HG02884 (cell line): ENCODE measurements at regions not wholly inside any gene's neighbourhood (a gene's known extent, or its start where the extent isn't known, plus 50 kb on each side); places are given as distances from the start of the nearest gene placed in this dataset.

Source experiments
- ATAC-seq: cut with Tn5 transposase; IDR thresholded peaks from one replicate; pipeline ENCODE4 v1.9.1; 2021; ENCODE audit warnings: mild to moderate bottlenecking, moderate library complexity; ENCODE audit not compliant: unreplicated experiment

- no peak for ATAC-seq
These were observed 863.2 kb downstream of the TUSC7 start for GRCh38 chr3:117572786-117573185.

GRCh38 chr3:117580806-117581205 is 871.2 kb downstream of the TUSC7 start:
- ATAC-seq, result no peak

GRCh38 chr3:117586161-117586560 is 876.6 kb downstream of the TUSC7 start:
- no peak for ATAC-seq

DNA sequence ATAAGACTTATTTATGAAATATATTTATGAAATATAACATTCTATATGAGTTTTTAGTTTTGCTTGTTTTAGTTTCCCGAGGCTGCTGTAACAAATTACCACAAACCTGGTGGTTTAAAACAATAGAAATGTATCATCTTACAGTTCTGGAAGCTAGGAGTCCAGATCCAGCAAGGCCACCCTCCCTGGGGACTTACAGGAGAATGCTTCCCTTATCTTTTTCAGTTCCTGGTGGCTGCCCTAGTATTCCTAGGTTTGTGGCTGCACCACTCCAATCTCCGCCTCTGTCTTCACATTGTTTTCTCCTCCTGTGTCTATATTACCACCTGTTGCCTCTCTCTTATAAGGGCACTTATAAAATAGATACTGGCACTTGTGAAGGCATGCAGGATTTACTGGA is 877.8 kb downstream of the TUSC7 start:
- no peak for ATAC-seq

DNA sequence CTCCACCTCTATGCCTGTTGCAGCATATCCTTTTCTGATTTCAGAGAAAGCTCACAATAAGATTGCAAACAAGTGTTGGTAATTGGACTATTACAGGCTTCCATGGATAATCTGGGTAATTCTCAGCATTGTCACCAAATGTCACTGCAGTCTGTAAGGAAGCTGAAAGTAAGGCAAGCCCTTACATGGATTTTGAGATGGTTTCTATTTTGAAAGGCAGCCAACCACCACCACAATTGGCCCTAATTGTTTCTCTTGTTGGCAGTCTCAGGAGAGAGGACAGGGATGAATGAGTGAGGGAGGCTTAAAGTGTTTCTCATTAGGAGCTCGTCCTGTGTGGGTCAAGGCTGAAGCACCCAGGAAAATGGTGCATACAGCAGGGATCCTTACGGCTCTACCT is 879.9 kb downstream of the TUSC7 start:
- ATAC-seq, result no peak

- no peak for ATAC-seq
These were observed 886.0 kb downstream of the TUSC7 start for GRCh38 chr3:117595615-117596014.

GRCh38 chr3:117596503-117596902 is 886.9 kb downstream of the TUSC7 start:
- no peak for ATAC-seq

DNA sequence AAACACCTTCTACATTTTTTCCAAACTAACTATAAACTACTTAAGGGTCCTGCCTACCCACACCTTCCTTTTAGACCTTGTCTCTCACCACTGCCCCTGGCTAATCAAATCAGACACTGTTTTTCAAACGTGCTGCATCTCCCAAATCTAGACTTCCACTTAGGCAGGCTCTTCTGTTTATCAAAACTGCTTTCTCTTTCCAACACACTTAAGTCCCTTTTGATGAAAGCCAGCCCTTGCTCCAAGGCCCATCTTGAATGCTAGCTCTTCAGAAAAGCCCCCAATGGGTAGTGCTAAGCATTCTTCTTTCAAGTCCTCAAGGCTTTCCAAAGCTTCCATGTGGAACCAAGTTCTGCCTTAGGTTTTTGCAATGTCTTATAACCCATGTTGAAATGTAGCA is 888.3 kb downstream of the TUSC7 start:
- no peak for ATAC-seq

- no peak for ATAC-seq
These were observed 890.5 kb downstream of the TUSC7 start for GRCh38 chr3:117600112-117600511.

GRCh38 chr3:117600666-117601065 is 891.1 kb downstream of the TUSC7 start:
- no peak for ATAC-seq

DNA sequence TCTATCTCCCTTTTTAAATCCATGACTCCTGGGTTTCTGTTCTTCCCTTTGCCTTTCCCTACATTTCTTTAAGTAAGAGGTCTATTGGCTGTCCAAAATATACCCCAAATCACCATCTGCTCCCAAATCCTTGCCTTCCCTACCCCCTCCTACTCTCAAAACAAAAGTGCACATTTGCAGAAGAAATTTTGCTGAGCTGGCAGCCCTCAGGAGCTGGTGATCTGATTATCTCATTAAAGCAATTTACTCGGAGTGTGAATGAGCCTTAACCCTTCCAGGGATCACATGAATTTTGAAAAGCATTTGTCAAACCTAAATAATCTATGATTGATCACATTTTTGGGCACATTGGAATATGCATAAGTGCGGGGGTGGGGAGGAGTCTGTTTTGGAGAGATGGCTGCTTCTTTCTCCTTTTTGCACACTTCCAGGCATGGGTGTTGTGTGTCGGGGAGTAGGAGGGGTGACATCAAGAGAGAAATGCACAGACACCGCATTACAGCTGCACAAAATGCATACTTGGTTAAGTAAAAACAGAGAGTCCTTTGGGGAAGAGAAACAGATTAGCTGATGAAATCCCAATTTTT is 892.6 kb downstream of the TUSC7 start:
- ATAC-seq, result no peak

- peak; percentile 59 for ATAC-seq
These were observed 893.5 kb downstream of the TUSC7 start for GRCh38 chr3:117603097-117603496.

- ATAC-seq, result no peak
These were observed 897.3 kb downstream of the TUSC7 start for GRCh38 chr3:117606866-117607265.

- ATAC-seq, result no peak
These were observed 899.8 kb downstream of the TUSC7 start for GRCh38 chr3:117609330-117609729.

- ATAC-seq, result no peak
These were observed 900.6 kb downstream of the TUSC7 start for GRCh38 chr3:117610156-117610555.

- ATAC-seq, result no peak
These were observed 901.6 kb downstream of the TUSC7 start for GRCh38 chr3:117611211-117611610.

- ATAC-seq, result no peak
These were observed 906.6 kb downstream of the TUSC7 start for GRCh38 chr3:117616227-117616626.

DNA sequence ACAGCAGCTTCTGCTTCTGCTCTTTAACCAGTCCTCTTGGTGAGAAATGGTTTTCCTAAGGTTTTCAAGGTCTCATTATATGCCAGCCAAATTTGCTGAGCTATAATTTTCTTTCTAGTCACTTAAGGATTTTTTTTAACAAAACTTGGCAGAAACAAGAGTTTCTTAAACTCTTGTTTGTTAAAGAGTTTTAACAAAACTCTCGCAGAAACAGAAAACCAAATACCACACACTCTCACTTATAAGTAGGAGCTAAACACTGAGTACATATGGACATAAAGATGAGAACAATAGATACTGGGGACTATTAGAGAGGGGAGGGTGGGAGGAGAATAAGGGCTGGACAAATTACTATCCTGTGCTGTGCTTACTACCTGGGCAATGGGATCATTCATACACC is 908.3 kb downstream of the TUSC7 start:
- no peak for ATAC-seq

- ATAC-seq, result no peak
These were observed 908.9 kb downstream of the TUSC7 start for GRCh38 chr3:117618462-117618861.

DNA sequence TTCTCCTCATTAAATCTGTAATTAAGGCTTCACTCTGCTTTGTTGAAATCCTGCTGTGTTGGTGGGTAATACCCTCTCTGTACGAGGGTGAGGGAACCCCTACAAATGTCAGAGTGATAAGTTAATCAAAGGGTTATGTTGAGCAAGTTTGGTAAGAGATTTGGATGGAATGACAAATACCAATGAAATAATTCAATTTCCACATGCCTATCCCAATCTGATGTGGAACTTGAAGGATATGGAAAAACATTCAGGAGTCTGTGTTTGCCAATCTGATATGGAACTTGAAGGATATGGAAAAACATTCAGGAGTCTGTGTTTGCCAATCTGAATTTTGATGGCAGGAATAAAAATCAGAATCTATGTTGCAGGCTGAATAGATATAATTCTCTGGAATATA is 910.2 kb downstream of the TUSC7 start:
- ATAC-seq, result no peak

- ATAC-seq, result no peak
These were observed 912.7 kb downstream of the TUSC7 start for GRCh38 chr3:117622171-117622841.

DNA sequence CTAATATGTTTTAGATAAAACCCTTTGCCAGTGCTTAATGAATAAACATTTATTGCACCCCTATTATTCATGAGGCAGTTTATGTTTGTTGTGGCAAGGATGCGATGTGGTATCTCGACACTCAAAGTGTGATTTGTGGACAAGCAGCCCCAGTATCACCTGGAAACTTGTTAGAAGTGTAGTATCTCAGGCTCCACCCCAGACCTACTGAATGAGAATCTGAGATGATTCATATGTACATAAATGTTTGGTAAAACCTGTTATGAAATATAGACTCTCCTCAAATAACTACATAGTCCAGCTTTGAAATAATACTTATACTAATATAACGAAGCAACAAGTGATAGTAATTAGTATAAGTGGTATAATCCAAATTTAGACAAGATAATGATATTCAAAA is 914.8 kb downstream of the TUSC7 start:
- no peak for ATAC-seq

DNA sequence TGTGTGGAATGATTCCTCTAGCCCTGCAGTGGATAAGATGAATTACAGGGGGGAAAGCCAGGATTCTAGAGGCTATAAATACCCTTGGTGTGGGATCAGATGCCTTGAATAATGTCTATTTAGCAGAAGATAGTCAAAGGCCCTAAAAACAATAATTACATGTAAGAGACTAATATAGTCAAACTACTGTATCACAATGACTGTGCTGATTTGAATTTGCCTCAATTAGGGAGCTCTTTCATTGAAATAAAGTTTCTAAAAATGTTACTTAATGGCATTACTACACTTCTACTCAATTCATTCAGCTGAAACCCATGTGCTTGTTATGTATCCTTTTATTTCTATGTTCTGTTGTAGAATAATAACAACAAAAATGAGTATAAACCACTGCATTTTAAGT is 915.6 kb downstream of the TUSC7 start:
- no peak for ATAC-seq
